ENCODE measurements at regions not wholly inside any gene's neighbourhood (a gene's known extent, or its start where the extent isn't known, plus 50 kb on each side); places are given as distances from the start of the nearest gene placed in this dataset.
"Not testable (repeated sequence)": the region's sequence is repeated elsewhere in the genome, so short reads cannot be mapped to it uniquely, and the experiment has no call there.

- no peaks in the 10 kb centered on the region for H3K4me1 ChIP-seq (ENCODE audit: control insufficient read depth, insufficient read depth, low read length, unreplicated experiment)
- no peak overlapping the region for H3K4me3 ChIP-seq (ENCODE audit: low read depth, low read length)
Observed at GRCh38 chr6:144778056-144778455, 492.9 kb downstream of the UTRN start.

DNA sequence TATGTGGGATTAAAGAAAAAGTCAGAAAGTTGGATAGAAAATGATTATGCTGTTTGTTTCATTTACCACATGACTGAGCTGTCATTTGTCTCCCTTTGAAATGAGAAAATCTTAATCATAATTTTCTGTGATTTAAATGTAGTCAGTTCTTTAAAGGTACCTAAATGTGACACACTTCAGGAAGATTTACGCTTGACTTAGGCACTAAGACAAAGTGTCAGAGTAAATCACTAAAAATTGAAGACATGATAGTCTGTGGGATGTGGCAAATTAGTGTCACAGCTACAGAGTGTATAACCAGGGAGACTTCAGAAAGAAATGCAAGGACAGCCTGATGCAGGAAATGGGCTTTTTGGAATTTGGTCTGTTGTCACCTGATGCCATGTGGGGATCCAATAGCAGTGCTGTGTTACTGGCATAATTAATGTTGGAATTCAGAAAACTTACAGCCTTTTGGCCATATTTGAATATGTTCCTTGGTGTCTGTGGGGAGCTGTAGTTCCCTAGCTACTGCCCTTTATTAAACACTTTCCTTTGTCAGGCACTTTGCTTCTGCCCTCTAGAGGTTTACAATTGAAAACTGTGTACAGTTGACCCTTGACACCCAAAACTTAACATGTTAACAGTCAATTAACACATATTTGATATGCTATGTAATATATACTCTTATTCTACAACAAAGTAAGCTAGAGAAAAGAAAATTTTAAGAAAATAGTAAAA, 493.8 kb downstream of the UTRN start:
- Histone ChIP-seq H3K4me3 (ENCODE audit: low read depth, low read length) (no peak overlapping the region), H3K36me3 (ENCODE audit: insufficient read depth, low read length) (no peaks in the 10 kb centered on the region), H3K27ac (ENCODE audit: low read depth, low read length) (no peak overlapping the region), H3K4me1 (ENCODE audit: control insufficient read depth, insufficient read depth, low read length, unreplicated experiment) (no peaks in the 10 kb centered on the region), H3K27me3 (ENCODE audit: insufficient read depth, low read length) (no peaks in the 10 kb centered on the region), H3K79me2 (ENCODE audit: control insufficient read depth, insufficient read depth, low read length, unreplicated experiment) (no peaks in the 10 kb centered on the region), H2AFZ (ENCODE audit: low read length, unreplicated experiment) (no peak overlapping the region)

More at GRCh38 chr6:144778056-144778455, 492.9 kb downstream of the UTRN start:
- Histone ChIP-seq H3K36me3 (ENCODE audit: insufficient read depth, low read length) (no peaks in the 10 kb centered on the region), H2AFZ (ENCODE audit: low read length, unreplicated experiment) (no peak overlapping the region), H3K27me3 (ENCODE audit: insufficient read depth, low read length) (no peaks in the 10 kb centered on the region), H3K27ac (ENCODE audit: low read depth, low read length) (no peak overlapping the region), H3K79me2 (ENCODE audit: control insufficient read depth, insufficient read depth, low read length, unreplicated experiment) (no peaks in the 10 kb centered on the region)

DNA sequence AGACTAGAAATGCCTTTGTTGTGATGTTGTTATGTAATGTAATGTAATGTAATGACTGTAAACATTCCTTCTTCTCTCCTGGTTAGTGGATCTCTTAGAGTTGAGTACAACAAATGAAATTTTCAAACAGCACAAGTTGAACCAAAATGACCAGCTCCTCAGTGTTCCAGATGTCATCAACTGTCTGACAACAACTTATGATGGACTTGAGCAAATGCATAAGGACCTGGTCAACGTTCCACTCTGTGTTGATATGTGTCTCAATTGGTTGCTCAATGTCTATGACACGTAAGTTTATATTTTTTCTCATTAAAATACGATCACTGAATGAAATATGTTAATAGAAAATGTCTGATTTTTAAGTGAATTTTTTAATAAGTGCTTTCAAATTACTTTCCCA, 496.7 kb downstream of the UTRN start:
- no peak overlapping the region for H3K27ac ChIP-seq (ENCODE audit: low read depth, low read length)
- H3K4me1 ChIP-seq (ENCODE audit: control insufficient read depth, insufficient read depth, low read length, unreplicated experiment), result no peaks in the 10 kb centered on the region
- no peak overlapping the region for H3K4me3 ChIP-seq (ENCODE audit: low read depth, low read length)
- no peaks in the 10 kb centered on the region for H3K27me3 ChIP-seq (ENCODE audit: insufficient read depth, low read length)
- no peaks in the 10 kb centered on the region for H3K36me3 ChIP-seq (ENCODE audit: insufficient read depth, low read length)
- no peak overlapping the region for H2AFZ ChIP-seq (ENCODE audit: low read length, unreplicated experiment)
- H3K79me2 ChIP-seq (ENCODE audit: control insufficient read depth, insufficient read depth, low read length, unreplicated experiment), result no peaks in the 10 kb centered on the region

DNA sequence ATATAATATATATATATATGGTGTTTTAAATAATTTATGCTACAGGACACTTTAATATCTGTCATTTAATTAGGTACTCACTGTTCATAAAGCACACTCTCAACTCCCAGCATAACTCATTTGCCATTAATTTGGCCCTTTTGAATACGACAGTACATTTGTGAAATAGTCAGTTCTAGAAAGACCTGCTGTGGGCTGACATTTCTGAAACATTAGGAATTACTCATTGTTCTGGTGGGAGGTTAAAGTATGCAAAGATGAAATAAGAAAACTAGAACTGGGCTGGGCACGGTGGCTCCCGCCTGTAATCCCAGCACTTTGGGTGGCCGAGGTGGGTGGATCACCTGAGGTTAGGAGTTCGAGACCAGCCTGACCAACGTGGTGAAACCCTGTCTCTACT, 497.5 kb downstream of the UTRN start:
- no peak overlapping the region for H2AFZ ChIP-seq (ENCODE audit: low read length, unreplicated experiment)
- no peaks in the 10 kb centered on the region for H3K79me2 ChIP-seq (ENCODE audit: control insufficient read depth, insufficient read depth, low read length, unreplicated experiment)
- no peak overlapping the region for H3K27ac ChIP-seq (ENCODE audit: low read depth, low read length)
- H3K36me3 ChIP-seq (ENCODE audit: insufficient read depth, low read length), result no peaks in the 10 kb centered on the region
- no peak overlapping the region for H3K4me3 ChIP-seq (ENCODE audit: low read depth, low read length)
- no peaks in the 10 kb centered on the region for H3K4me1 ChIP-seq (ENCODE audit: control insufficient read depth, insufficient read depth, low read length, unreplicated experiment)
- H3K27me3 ChIP-seq (ENCODE audit: insufficient read depth, low read length), result no peaks in the 10 kb centered on the region

GRCh38 chr6:144785056-144785455, 499.9 kb downstream of the UTRN start:
- H3K36me3 ChIP-seq (ENCODE audit: insufficient read depth, low read length), result no peaks in the 10 kb centered on the region

GRCh38 chr6:144786825-144787224, 501.7 kb downstream of the UTRN start:
- no peak overlapping the region for H3K4me3 ChIP-seq (ENCODE audit: low read depth, low read length)
- no peaks in the 10 kb centered on the region for H3K36me3 ChIP-seq (ENCODE audit: insufficient read depth, low read length)
- no peak overlapping the region for H3K27ac ChIP-seq (ENCODE audit: low read depth, low read length)
- no peaks in the 10 kb centered on the region for H3K4me1 ChIP-seq (ENCODE audit: control insufficient read depth, insufficient read depth, low read length, unreplicated experiment)
- no peaks in the 10 kb centered on the region for H3K79me2 ChIP-seq (ENCODE audit: control insufficient read depth, insufficient read depth, low read length, unreplicated experiment)
- no peaks in the 10 kb centered on the region for H3K27me3 ChIP-seq (ENCODE audit: insufficient read depth, low read length)
- H2AFZ ChIP-seq (ENCODE audit: low read length, unreplicated experiment), result no peak overlapping the region

More at GRCh38 chr6:144785056-144785455, 499.9 kb downstream of the UTRN start:
- Histone ChIP-seq H3K27ac (ENCODE audit: low read depth, low read length) (no peak overlapping the region), H3K4me3 (ENCODE audit: low read depth, low read length) (no peak overlapping the region), H3K79me2 (ENCODE audit: control insufficient read depth, insufficient read depth, low read length, unreplicated experiment) (no peaks in the 10 kb centered on the region), H2AFZ (ENCODE audit: low read length, unreplicated experiment) (no peak overlapping the region), H3K27me3 (ENCODE audit: insufficient read depth, low read length) (no peaks in the 10 kb centered on the region), H3K4me1 (ENCODE audit: control insufficient read depth, insufficient read depth, low read length, unreplicated experiment) (no peaks in the 10 kb centered on the region)

DNA sequence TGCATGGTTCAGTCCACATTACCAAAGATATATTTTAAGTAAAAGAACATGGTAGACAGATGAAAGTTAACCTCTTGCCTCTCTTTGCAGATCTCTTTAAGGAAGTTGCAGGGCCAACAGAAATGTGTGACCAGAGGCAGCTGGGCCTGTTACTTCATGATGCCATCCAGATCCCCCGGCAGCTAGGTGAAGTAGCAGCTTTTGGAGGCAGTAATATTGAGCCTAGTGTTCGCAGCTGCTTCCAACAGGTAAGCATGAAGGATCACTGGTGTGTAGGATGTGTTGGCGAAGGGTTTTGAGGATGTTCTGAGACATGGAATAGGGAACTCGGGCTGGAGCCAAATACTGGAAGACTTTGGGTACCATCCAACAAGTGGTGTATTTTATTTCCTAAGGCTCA, 508.6 kb downstream of the UTRN start:
- H3K36me3 ChIP-seq (ENCODE audit: insufficient read depth, low read length), result peaks cover 7% of the 10 kb centered on the region
- H3K4me1 ChIP-seq (ENCODE audit: control insufficient read depth, insufficient read depth, low read length, unreplicated experiment), result peaks cover 13% of the 10 kb centered on the region

GRCh38 chr6:144795022-144795421, 509.9 kb downstream of the UTRN start:
- H3K4me1 ChIP-seq (ENCODE audit: control insufficient read depth, insufficient read depth, low read length, unreplicated experiment), result peaks cover 16% of the 10 kb centered on the region
- not testable (repeated sequence) for H3K27ac ChIP-seq (ENCODE audit: low read depth, low read length); H2AFZ ChIP-seq (ENCODE audit: low read length, unreplicated experiment); H3K36me3 ChIP-seq (ENCODE audit: insufficient read depth, low read length); H3K79me2 ChIP-seq (ENCODE audit: control insufficient read depth, insufficient read depth, low read length, unreplicated experiment); H3K4me3 ChIP-seq (ENCODE audit: low read depth, low read length); H3K27me3 ChIP-seq (ENCODE audit: insufficient read depth, low read length)

More for the DNA sequence above, 508.6 kb downstream of the UTRN start:
- no peak overlapping the region for H3K27ac ChIP-seq (ENCODE audit: low read depth, low read length)
- H3K4me3 ChIP-seq (ENCODE audit: low read depth, low read length), result no peak overlapping the region
- no peak overlapping the region for H2AFZ ChIP-seq (ENCODE audit: low read length, unreplicated experiment)
- H3K27me3 ChIP-seq (ENCODE audit: insufficient read depth, low read length), result no peaks in the 10 kb centered on the region
- no peaks in the 10 kb centered on the region for H3K79me2 ChIP-seq (ENCODE audit: control insufficient read depth, insufficient read depth, low read length, unreplicated experiment)

DNA sequence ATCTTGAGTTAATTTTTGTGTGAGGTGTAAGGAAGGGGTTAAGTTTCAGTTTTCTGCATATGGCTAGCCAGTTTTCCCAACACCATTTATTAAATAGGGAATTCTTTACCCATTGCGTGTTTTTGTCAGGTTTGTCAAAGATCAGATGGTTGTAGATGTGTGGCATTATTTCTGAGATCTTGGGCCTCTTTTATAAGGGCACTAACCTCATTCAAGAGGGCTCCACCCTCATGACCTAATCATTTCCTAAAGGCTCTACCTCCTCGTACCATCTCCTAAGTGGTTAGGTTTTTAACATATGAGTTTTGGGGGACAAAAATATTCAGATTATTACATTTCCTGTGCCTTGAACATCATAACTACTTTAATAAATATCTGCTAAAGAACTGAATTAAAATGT, 510.9 kb downstream of the UTRN start:
- Histone ChIP-seq H3K36me3 (ENCODE audit: insufficient read depth, low read length) (peaks cover 7% of the 10 kb centered on the region), H3K4me1 (ENCODE audit: control insufficient read depth, insufficient read depth, low read length, unreplicated experiment) (peaks cover 16% of the 10 kb centered on the region), H3K4me3 (ENCODE audit: low read depth, low read length) (no peak overlapping the region), H3K27me3 (ENCODE audit: insufficient read depth, low read length) (no peaks in the 10 kb centered on the region), H2AFZ (ENCODE audit: low read length, unreplicated experiment) (no peak overlapping the region), H3K27ac (ENCODE audit: low read depth, low read length) (no peak overlapping the region), H3K79me2 (ENCODE audit: control insufficient read depth, insufficient read depth, low read length, unreplicated experiment) (no peaks in the 10 kb centered on the region)

- Histone ChIP-seq H3K27me3 (ENCODE audit: insufficient read depth, low read length) (no peaks in the 10 kb centered on the region), H3K4me3 (ENCODE audit: low read depth, low read length) (no peak overlapping the region; the same call in 1 of the 2 replicates), H3K4me1 (ENCODE audit: control insufficient read depth, insufficient read depth, low read length, unreplicated experiment) (peaks cover 16% of the 10 kb centered on the region), H3K79me2 (ENCODE audit: control insufficient read depth, insufficient read depth, low read length, unreplicated experiment) (no peaks in the 10 kb centered on the region), H3K36me3 (ENCODE audit: insufficient read depth, low read length) (peaks cover 7% of the 10 kb centered on the region), H3K27ac (ENCODE audit: low read depth, low read length) (peak overlapping the region; percentile 42), H2AFZ (ENCODE audit: low read length, unreplicated experiment) (peak overlapping the region; percentile 2)
Observed at GRCh38 chr6:144797881-144798589, 512.9 kb downstream of the UTRN start.

DNA sequence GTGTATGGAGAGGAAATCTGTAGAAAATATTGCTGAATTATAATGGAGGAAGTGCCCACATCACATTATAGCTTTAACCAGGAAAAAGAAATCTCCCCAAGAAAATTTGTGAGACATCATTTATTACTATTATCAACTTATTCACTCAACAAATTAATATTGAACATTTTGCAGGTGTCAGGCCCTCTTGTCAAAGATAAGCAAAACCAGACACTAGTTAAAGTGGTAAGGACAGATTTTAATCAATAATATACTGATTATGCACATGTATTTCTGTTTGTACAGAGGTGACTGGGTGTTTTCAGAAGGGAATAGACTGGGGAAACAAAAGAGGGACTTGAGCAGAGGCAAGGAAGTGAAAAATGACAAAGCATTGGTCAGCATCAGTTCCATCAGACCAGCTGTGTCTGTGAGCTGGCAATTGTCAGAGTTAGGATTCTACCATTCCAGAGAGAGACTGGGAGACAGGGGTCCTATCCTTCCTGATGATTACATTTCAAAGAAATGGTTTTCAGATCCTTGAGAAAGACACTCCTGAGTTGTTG, 519.2 kb downstream of the UTRN start:
- Histone ChIP-seq H2AFZ (ENCODE audit: low read length, unreplicated experiment) (no peak overlapping the region), H3K79me2 (ENCODE audit: control insufficient read depth, insufficient read depth, low read length, unreplicated experiment) (no peaks in the 10 kb centered on the region), H3K36me3 (ENCODE audit: insufficient read depth, low read length) (peaks cover 3% of the 10 kb centered on the region; the same call in 1 of the 2 replicates), H3K27me3 (ENCODE audit: insufficient read depth, low read length) (no peaks in the 10 kb centered on the region), H3K4me3 (ENCODE audit: low read depth, low read length) (no peak overlapping the region), H3K4me1 (ENCODE audit: control insufficient read depth, insufficient read depth, low read length, unreplicated experiment) (peaks cover 8% of the 10 kb centered on the region), H3K27ac (ENCODE audit: low read depth, low read length) (no peak overlapping the region)

Measured in ACC112 (cell line).